IgD-negative memory B cell (primary cell): ENCODE measurements at regions not wholly inside any gene's neighbourhood (a gene's known extent, or its start where the extent isn't known, plus 50 kb on each side); places are given as distances from the start of the nearest gene placed in this dataset.

Experiments used
- H3K27ac Mint-ChIP-seq, 3 donors: one replicate each; pipeline ENCODE4 v1.8.0; 2020 to 2022; ENCODE audit warnings: mild to moderate bottlenecking in 3 of 3, mixed read lengths in 3 of 3, moderate library complexity in 1 of 3
- H3K27me3 Mint-ChIP-seq: one replicate; pipeline ENCODE4 v1.8.0; 2021; ENCODE audit warnings: mixed read lengths
- H3K36me3 Mint-ChIP-seq: one replicate; pipeline ENCODE4 v1.8.0; 2020; ENCODE audit warnings: mild to moderate bottlenecking, mixed read lengths
- H3K4me1 Mint-ChIP-seq, 3 donors: one replicate each; pipeline ENCODE4 v1.8.0; 2020 to 2022; ENCODE audit warnings: mixed read lengths in 3 of 3, mild to moderate bottlenecking in 1 of 3
- H3K4me3 Mint-ChIP-seq, 4 donors: one replicate each; pipeline ENCODE4 v1.8.0; 2020 to 2022; ENCODE audit warnings: mild to moderate bottlenecking in 4 of 4, mixed read lengths in 4 of 4, moderate library complexity in 3 of 4
- H3K9me3 Mint-ChIP-seq, 3 donors: one replicate each; pipeline ENCODE4 v1.8.0; 2020 to 2021; ENCODE audit warnings: mixed read lengths in 3 of 3, mild to moderate bottlenecking in 1 of 3

GRCh38 chr9:84145031-84145430 lies 164.4 kb downstream of the RMI1 start:
- Mint-ChIP-seq H3K4me3 (no peak overlapping the region), H3K36me3 (no peaks in the 10 kb centered on the region), H3K27ac (no peak overlapping the region), H3K4me1 (peaks cover 5 to 8% (median 6%) of the 10 kb centered on the region in 3 donors), H3K27me3 (peaks cover 29% of the 10 kb centered on the region), H3K9me3 (peaks cover 0 to 1% (median 0%) of the 10 kb centered on the region in 3 donors)

- H3K36me3 Mint-ChIP-seq, result no peaks in the 10 kb centered on the region
- no peaks in the 10 kb centered on the region for H3K9me3 Mint-ChIP-seq
- H3K27me3 Mint-ChIP-seq, result peaks cover 25% of the 10 kb centered on the region
- H3K4me1 Mint-ChIP-seq, result peaks cover 2 to 3% (median 2%) of the 10 kb centered on the region in 3 donors
- H3K4me3 Mint-ChIP-seq, result no peak overlapping the region
- H3K27ac Mint-ChIP-seq, result no peak overlapping the region
Measured at GRCh38 chr9:84145780-84146179, 165.2 kb downstream of the RMI1 start.

GRCh38 chr9:84146893-84147710 lies 166.5 kb downstream of the RMI1 start:
- Mint-ChIP-seq H3K27me3 (peaks cover 13% of the 10 kb centered on the region), H3K9me3 (no peaks in the 10 kb centered on the region), H3K36me3 (no peaks in the 10 kb centered on the region), H3K4me1 (no peaks in the 10 kb centered on the region), H3K4me3 (no peak overlapping the region), H3K27ac (no peak overlapping the region)

- H3K36me3 Mint-ChIP-seq, result no peaks in the 10 kb centered on the region
- H3K9me3 Mint-ChIP-seq, result no peaks in the 10 kb centered on the region
- H3K4me3 Mint-ChIP-seq, result no peak overlapping the region
- no peaks in the 10 kb centered on the region for H3K27me3 Mint-ChIP-seq
- H3K4me1 Mint-ChIP-seq, result no peaks in the 10 kb centered on the region
- no peak overlapping the region for H3K27ac Mint-ChIP-seq
Measured at GRCh38 chr9:84151236-84151635, 170.6 kb downstream of the RMI1 start.

GRCh38 chr9:84151640-84152039 lies 171.0 kb downstream of the RMI1 start:
- no peak overlapping the region for H3K4me3 Mint-ChIP-seq
- no peaks in the 10 kb centered on the region for H3K36me3 Mint-ChIP-seq
- no peaks in the 10 kb centered on the region for H3K9me3 Mint-ChIP-seq
- H3K4me1 Mint-ChIP-seq, result no peaks in the 10 kb centered on the region
- no peak overlapping the region for H3K27ac Mint-ChIP-seq
- H3K27me3 Mint-ChIP-seq, result no peaks in the 10 kb centered on the region

- Mint-ChIP-seq H3K27me3 (no peaks in the 10 kb centered on the region), H3K36me3 (no peaks in the 10 kb centered on the region), H3K27ac (no peak overlapping the region), H3K9me3 (no peaks in the 10 kb centered on the region), H3K4me1 (no peaks in the 10 kb centered on the region), H3K4me3 (no peak overlapping the region)
Measured at GRCh38 chr9:84152204-84152603, 171.6 kb downstream of the RMI1 start.

GRCh38 chr9:84153885-84154284 lies 173.3 kb downstream of the RMI1 start:
- no peaks in the 10 kb centered on the region for H3K4me1 Mint-ChIP-seq
- no peaks in the 10 kb centered on the region for H3K9me3 Mint-ChIP-seq
- H3K36me3 Mint-ChIP-seq, result no peaks in the 10 kb centered on the region
- H3K4me3 Mint-ChIP-seq, result no peak overlapping the region
- no peak overlapping the region for H3K27ac Mint-ChIP-seq
- H3K27me3 Mint-ChIP-seq, result no peaks in the 10 kb centered on the region

- Mint-ChIP-seq H3K9me3 (no peaks in the 10 kb centered on the region), H3K36me3 (no peaks in the 10 kb centered on the region), H3K27ac (no peak overlapping the region), H3K4me3 (no peak overlapping the region), H3K27me3 (no peaks in the 10 kb centered on the region), H3K4me1 (no peaks in the 10 kb centered on the region)
Measured at GRCh38 chr9:84154320-84154719, 173.7 kb downstream of the RMI1 start.

GRCh38 chr9:84163052-84163650 lies 177.4 kb downstream of the SLC28A3 start:
- H3K27ac Mint-ChIP-seq, result no peak overlapping the region
- H3K4me1 Mint-ChIP-seq, result no peaks in the 10 kb centered on the region
- no peak overlapping the region for H3K4me3 Mint-ChIP-seq
- peaks cover 7% of the 10 kb centered on the region for H3K27me3 Mint-ChIP-seq
- H3K9me3 Mint-ChIP-seq, result no peaks in the 10 kb centered on the region
- no peaks in the 10 kb centered on the region for H3K36me3 Mint-ChIP-seq

GRCh38 chr9:84166891-84167290 lies 173.7 kb downstream of the SLC28A3 start:
- H3K27ac Mint-ChIP-seq, result no peak overlapping the region
- H3K27me3 Mint-ChIP-seq, result peaks cover 4% of the 10 kb centered on the region
- no peaks in the 10 kb centered on the region for H3K4me1 Mint-ChIP-seq
- no peak overlapping the region for H3K4me3 Mint-ChIP-seq
- H3K9me3 Mint-ChIP-seq, result no peaks in the 10 kb centered on the region
- no peaks in the 10 kb centered on the region for H3K36me3 Mint-ChIP-seq

- no peak overlapping the region for H3K4me3 Mint-ChIP-seq
- H3K27ac Mint-ChIP-seq, result no peak overlapping the region
- H3K9me3 Mint-ChIP-seq, result no peaks in the 10 kb centered on the region
- H3K27me3 Mint-ChIP-seq, result peaks cover 5% of the 10 kb centered on the region
- H3K4me1 Mint-ChIP-seq, result peaks cover 0 to 5% (median 2%) of the 10 kb centered on the region in 3 donors
- no peaks in the 10 kb centered on the region for H3K36me3 Mint-ChIP-seq
Measured at GRCh38 chr9:84169240-84169639, 171.3 kb downstream of the SLC28A3 start.

- Mint-ChIP-seq H3K9me3 (no peaks in the 10 kb centered on the region), H3K27ac (no peak overlapping the region), H3K4me1 (peaks cover 0 to 5% (median 2%) of the 10 kb centered on the region in 3 donors), H3K27me3 (peaks cover 2% of the 10 kb centered on the region), H3K36me3 (no peaks in the 10 kb centered on the region), H3K4me3 (no peak overlapping the region)
Measured at GRCh38 chr9:84170521-84171141, 169.9 kb downstream of the SLC28A3 start.

GRCh38 chr9:84173961-84174360 lies 166.6 kb downstream of the SLC28A3 start:
- Mint-ChIP-seq H3K4me1 (peaks cover 0 to 5% (median 2%) of the 10 kb centered on the region in 3 donors), H3K27ac (no peak overlapping the region), H3K9me3 (no peaks in the 10 kb centered on the region), H3K27me3 (peaks cover 1% of the 10 kb centered on the region), H3K4me3 (no peak overlapping the region), H3K36me3 (no peaks in the 10 kb centered on the region)

- Mint-ChIP-seq H3K4me1 (peaks cover 0 to 5% (median 2%) of the 10 kb centered on the region in 3 donors), H3K27me3 (peaks cover 1% of the 10 kb centered on the region), H3K36me3 (no peaks in the 10 kb centered on the region), H3K9me3 (no peaks in the 10 kb centered on the region), H3K27ac (no peak overlapping the region), H3K4me3 (no peak overlapping the region)
Measured at GRCh38 chr9:84174486-84174885, 166.1 kb downstream of the SLC28A3 start.

GRCh38 chr9:84177407-84177806 lies 163.2 kb downstream of the SLC28A3 start:
- Mint-ChIP-seq H3K27ac (no peak overlapping the region), H3K36me3 (peaks cover 2% of the 10 kb centered on the region), H3K4me1 (peaks cover 0 to 5% (median 2%) of the 10 kb centered on the region in 3 donors), H3K27me3 (peaks cover 5% of the 10 kb centered on the region), H3K9me3 (no peaks in the 10 kb centered on the region), H3K4me3 (no peak overlapping the region)
